ENCODE measurements at regions not wholly inside any gene's neighbourhood (a gene's known extent, or its start where the extent isn't known, plus 50 kb on each side); places are given as distances from the start of the nearest gene placed in this dataset.

- H3K4me3 ChIP-seq (ENCODE audit: control insufficient read depth, low read depth, low read length): no peak overlapping the region
- DNase-seq (ENCODE audit: low read depth): no peak
- no peak for TF ChIP-seq CTCF (conservative IDR thresholded peaks at IDR 0.05; ENCODE audit: control insufficient read depth, insufficient read depth, low read depth, low read length)
Measured at GRCh38 chr10:10363217-10363616, 654.5 kb upstream of the CELF2 start.

GRCh38 chr10:10364902-10365301, 652.8 kb upstream of the CELF2 start:
- H3K4me3 ChIP-seq (ENCODE audit: control insufficient read depth, low read depth, low read length): no peak overlapping the region
- no peak for TF ChIP-seq CTCF (conservative IDR thresholded peaks at IDR 0.05; ENCODE audit: control insufficient read depth, insufficient read depth, low read depth, low read length)
- no peak for DNase-seq (ENCODE audit: low read depth)

- no peak overlapping the region for H3K4me3 ChIP-seq (ENCODE audit: control insufficient read depth, low read depth, low read length)
- no peak for TF ChIP-seq CTCF (conservative IDR thresholded peaks at IDR 0.05; ENCODE audit: control insufficient read depth, insufficient read depth, low read depth, low read length)
- no peak for DNase-seq (ENCODE audit: low read depth)
Measured at GRCh38 chr10:10365676-10366075, 652.0 kb upstream of the CELF2 start.

- no peak overlapping the region for H3K4me3 ChIP-seq (ENCODE audit: control insufficient read depth, low read depth, low read length)
- TF ChIP-seq CTCF (conservative IDR thresholded peaks at IDR 0.05; ENCODE audit: control insufficient read depth, insufficient read depth, low read depth, low read length): no peak
- DNase-seq (ENCODE audit: low read depth): no peak
Measured at GRCh38 chr10:10366836-10367235, 650.8 kb upstream of the CELF2 start.

GRCh38 chr10:10367264-10367663, 650.4 kb upstream of the CELF2 start:
- no peak overlapping the region for H3K4me3 ChIP-seq (ENCODE audit: control insufficient read depth, low read depth, low read length)
- DNase-seq (ENCODE audit: low read depth): no peak
- no peak for TF ChIP-seq CTCF (conservative IDR thresholded peaks at IDR 0.05; ENCODE audit: control insufficient read depth, insufficient read depth, low read depth, low read length)

- DNase-seq (ENCODE audit: low read depth): no peak
- no peak overlapping the region for H3K4me3 ChIP-seq (ENCODE audit: control insufficient read depth, low read depth, low read length)
- TF ChIP-seq CTCF (conservative IDR thresholded peaks at IDR 0.05; ENCODE audit: control insufficient read depth, insufficient read depth, low read depth, low read length): no peak
Measured at GRCh38 chr10:10368951-10369576, 648.6 kb upstream of the CELF2 start.

- TF ChIP-seq CTCF (conservative IDR thresholded peaks at IDR 0.05; ENCODE audit: control insufficient read depth, insufficient read depth, low read depth, low read length): no peak
- DNase-seq (ENCODE audit: low read depth): no peak
- H3K4me3 ChIP-seq (ENCODE audit: control insufficient read depth, low read depth, low read length): no peak overlapping the region
Measured at GRCh38 chr10:10385831-10386230, 631.8 kb upstream of the CELF2 start.
